Ammon's horn (tissue), 1 donor: ENCODE measurements at regions not wholly inside any gene's neighbourhood (a gene's known extent, or its start where the extent isn't known, plus 50 kb on each side); places are given as distances from the start of the nearest gene placed in this dataset.

Experiments
- DNase-seq: peaks from one replicate; pipeline ENCODE4 v3.0.0-alpha.2; 2016; ENCODE audit warnings: low spot score

DNA sequence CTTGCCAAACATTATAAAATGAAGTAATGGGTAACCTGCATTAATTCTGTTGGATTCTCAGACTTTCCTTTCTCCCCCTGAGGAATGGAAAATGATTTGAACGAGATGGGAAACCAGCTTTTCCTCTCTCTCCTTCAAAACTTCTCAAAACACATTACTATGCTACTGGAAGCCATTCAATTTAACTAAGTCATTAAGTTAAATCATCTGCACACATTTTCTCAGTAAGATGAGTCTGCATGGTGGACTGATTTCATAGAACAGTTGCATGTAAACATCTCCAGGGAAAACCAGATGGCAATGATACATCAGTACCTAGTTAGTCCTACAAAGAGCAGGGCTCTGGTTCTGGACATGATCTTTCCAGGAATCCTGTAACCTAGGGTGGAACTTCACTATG is 59.9 kb downstream of the BMP4 start:
- DNase-seq = no peak

DNA sequence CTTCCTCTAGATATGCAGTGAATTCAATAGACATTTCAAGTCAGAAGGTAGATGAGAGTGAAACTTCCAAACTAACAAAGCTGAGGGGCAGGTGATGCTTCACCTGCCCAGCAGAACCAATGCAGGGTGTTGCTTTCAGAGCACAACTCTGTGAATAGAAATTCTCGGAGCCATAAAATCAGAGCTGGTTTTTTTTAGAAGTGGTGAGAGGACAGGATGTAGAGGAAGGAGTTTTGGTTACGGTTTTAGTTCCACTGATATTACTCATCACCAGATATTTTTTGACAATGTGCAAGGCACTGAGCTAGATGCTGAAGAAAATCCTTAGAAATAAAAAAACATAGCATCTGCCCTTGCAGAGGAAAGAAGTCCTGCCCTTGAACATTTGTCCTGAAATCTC is 62.2 kb downstream of the BMP4 start:
- DNase-seq = no peak

DNA sequence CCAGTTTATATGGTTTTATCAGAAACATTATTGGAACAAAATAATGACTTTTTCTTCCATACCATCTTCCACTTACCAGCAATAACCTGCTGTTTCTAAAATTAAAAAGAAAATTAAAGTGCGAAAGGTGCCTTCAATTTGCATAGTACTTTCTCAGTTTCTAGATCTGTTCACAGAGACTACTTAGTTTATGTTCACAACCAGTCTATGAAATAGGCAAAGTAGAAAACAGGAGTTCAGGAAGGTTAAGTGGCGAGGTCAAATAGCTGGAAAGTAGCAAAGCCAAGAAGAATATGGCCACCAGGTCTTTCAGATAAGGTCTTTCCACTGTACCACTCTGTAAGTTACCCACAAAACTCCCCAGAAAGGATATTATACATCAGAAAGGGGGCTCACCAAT is 63.3 kb downstream of the BMP4 start:
- DNase-seq = no peak

DNA sequence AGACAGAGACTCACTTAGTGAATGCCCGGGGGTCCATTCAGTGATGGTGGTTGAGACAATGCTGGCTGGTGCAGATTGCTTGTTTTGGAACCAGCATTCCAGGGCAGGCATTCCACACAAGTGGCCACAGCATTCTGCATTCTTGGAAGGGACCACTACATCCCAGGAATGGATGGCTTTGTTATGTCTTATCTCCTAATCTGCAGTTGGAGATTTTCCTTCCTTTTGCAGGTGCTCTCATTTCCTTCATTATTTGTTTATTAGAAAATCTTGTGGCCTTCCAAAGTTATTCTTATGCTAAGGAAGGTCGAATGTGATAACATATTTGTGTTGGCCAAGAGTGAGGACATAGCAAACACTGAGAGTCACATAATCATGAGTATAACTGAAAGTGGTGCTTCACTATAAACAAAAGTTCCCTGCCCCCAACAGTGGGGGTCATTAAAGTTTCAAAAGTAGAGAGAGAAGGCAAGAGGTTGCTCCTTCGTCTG is 66.0 kb downstream of the BMP4 start:
- DNase-seq = no peak

DNA sequence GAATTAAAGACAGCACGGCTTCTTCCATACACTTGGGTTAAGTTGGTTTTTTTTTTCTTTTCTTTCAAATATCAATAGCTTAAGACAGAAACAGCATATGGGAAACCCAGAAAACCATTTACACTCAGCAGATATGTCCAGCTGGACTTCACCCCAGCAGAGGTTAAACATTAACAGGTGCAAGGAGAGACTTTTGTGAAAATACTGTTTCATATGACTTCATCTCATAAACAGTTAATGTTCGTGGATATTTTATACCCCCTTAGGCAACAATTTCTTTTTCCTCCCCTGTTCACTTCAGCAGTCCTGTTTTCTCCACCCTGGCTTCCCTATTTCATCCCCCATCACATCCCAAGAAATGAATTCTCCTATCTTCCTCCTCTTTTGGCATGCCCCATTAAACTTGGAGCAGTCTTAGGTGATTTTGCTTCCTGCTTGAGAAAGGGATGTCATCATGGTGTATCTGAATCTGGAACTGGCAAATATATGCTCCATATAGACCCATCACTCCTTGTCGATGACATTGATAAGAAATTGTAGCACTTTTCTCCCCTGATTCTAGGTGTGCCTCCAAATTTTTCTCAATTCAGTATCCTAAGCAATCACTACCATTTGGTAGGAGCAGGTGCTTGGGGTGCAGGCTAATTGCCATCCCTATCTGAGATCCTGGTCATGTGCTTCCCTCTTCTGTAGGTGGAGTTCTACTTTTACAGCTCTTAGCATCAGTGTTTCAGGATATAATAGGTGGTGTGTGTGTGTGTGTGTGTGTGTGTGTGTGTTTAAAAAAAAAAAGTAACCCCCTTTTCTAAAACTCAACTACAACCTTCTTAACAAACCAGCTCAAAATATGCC is 67.9 kb downstream of the BMP4 start:
- DNase-seq = no peak

DNA sequence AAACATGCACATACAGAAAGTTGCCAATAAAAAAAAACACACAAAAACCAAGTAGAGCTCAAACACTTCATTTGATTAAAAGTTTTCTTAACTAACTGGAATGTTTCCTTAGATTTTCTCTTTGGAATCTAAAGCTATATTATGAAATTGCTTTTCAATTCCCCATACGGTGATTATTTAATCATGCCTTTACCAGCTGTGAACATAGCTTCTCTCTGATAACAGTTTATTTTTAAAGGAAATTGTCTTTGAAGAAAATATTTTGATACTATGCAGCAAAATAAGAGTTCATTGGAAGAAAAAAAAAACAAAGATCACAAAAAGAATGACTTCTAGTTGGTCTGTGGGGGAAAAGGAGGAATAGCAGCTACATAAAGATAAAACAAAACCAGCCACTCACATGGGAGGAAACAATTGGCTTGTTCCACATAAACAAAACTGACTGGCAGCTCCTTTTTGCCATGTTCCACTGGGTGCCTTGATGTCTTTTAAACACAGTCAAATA is 71.4 kb downstream of the BMP4 start:
- DNase-seq = no peak

DNA sequence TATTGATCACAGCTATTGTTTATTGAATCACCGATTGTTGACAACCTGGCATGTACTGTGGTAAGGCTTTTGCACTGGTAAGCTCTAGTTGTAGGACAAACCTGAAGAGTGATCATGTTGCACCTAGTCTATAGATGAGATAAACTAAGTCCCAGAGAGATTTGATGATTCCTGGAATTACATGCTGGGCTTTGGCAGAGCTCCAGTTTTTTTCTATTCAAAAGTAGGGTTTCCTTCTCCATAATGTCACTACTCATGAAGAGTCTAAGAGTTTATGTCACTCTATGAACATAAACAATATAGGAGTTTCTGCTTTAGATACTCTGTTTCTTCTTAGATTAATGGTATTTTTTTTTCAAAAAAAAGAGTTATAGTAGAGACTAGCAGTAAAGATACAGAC is 72.0 kb downstream of the BMP4 start:
- DNase-seq = no peak

DNA sequence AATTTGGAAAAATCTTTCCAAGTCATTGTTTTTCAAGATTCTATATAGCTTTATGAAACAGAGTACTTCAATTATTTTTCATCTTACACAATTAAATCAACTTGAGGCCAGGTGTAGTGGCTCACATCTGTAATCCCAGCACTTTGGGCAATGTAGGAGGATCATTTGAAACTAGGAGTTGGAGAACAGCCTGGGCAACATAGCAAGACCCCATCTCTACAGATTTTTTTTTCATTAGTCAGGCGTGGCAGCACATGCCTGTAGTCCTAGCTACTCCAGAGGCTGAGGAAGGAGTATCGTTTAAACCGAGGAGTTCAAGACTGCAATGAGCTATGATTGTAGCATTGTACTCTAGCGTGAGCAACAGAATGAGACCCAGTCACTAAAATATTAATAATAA is 72.9 kb downstream of the BMP4 start:
- no peak for DNase-seq

DNA sequence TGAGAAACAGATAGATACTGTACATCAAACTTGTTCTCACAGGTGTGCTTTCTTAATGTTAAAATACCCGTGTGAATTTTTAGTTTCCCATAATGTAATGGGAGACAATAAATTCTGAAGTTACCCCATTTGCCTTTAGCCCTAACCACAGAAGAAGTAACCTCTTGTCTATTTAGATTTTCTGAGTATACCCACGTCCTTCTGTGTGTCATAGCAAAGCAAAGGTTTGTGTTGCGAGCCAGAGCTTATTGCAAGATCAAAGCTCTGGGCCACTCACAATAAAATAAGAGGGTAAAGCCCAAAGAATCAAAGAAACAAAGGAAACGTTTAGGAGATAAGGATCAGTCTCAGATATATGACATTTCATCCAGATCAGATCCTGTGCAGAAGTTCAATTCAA is 73.9 kb downstream of the BMP4 start:
- no peak for DNase-seq

DNA sequence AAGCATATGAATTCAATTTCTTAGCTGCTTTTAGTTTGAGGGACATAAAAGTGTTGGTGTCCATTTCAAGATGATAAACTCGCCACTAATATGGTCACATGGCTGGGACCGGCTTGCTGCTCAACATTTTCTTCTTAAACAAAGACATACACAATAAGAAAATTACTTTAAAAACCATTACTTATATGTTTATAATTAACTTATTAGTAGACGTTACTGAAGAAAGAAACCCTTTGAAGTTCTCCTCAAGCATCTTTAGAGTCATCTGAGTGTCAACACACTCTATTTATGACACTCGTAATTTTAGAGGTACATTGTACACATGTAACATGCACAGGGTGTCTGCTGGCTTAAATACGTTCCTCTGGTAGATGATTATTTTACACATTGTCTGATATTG is 74.7 kb downstream of the BMP4 start:
- DNase-seq = no peak

DNA sequence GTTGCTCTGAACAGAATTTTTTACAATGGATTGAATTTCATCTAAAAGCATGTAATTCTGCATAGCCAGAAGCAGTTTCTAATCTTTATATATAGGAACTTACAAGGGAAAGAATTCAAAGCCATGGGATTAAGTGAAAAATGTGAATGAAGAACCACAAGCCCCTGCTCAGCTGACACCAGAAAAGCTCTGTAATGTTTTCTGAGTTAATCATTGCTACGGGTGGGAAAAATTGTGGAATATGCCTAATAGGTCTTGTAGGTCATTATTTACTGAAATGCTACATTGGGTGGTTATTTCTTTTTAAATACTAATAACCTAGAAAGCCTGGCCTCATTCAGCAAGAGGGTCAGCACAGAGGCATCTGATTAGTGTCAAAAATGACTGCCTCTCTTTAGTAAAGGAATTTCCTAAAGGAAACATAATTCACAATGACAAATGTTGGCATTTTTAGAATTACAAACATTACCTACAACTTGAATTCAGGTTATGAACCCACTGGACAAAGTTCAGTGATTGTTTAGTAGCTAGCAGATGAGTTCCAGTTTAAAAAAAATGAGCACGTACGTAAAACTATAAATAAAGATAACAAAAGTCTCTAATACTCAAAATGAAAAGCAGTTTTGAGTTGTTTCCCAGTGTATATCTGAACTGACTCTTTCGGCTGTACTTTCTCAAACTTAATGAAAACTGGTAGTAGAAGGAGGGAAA is 75.3 kb downstream of the BMP4 start:
- no peak for DNase-seq

DNA sequence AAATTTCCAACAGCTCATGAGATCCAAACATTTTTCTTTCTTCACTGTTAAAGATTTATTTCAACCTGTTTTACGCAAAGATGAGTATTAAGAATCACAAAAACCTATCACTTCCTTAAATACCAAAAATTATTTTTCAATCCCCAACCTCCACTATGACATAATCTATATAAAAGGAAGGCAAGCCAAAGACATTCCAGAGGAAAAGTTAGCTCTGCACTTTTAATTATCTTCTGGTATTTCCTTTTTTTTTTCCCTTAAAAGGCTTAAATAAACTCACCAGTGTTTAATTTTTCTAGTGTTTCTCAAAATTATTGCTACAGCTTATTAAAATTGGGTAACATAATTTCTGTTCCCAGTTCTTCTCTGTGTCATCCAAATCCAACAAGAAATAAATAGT is 75.9 kb downstream of the BMP4 start:
- no peak for DNase-seq

DNA sequence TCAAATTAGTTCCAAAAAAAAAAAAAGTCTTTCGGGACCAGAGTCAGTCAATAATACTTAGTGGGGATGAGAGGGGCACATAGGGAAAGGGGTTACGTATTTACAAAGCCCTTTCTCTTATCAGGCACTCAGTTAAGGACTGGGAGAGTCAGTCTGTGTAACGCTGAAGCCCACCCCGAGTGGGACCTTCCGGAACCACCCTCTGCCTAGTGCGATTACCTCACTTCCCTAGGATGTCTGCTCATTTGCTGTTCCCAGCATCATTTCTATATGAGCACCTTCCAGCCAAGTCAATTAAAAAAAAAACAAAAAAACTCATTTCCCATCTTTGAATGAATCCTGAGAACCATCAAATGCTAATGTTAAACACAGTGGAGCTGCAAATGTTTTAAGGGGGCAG is 76.9 kb downstream of the BMP4 start:
- DNase-seq = no peak

DNA sequence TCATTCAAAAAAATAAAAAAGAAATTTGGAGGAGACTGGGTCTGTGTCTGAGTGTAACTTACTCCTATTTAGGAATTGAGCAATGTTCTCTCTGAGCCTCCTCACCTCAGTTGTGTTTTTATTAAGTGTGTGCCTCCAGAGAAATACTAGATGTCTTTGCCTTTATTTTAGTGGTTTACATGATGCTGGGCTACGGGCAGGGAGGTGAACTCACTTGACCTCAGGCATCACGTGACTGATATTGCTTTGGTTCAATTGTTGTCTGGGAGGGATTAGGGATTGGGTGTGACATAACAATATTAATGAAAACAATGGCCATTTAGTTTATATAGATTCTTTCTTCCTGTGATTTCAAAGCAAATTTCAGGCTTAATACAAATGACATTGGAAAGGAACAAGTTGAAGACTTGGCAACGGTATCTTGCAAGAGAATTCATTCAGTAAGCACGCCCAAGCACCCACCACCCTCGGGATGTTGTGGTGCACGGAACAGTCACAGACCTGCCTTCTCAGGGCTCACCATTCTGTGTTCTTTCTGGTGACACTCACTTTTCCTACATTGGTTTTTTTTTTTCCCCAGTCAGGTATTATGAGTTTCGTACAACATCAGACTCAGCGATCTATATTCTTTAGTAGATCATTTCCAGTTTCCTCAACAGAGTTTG is 77.5 kb downstream of the BMP4 start:
- no peak for DNase-seq

DNA sequence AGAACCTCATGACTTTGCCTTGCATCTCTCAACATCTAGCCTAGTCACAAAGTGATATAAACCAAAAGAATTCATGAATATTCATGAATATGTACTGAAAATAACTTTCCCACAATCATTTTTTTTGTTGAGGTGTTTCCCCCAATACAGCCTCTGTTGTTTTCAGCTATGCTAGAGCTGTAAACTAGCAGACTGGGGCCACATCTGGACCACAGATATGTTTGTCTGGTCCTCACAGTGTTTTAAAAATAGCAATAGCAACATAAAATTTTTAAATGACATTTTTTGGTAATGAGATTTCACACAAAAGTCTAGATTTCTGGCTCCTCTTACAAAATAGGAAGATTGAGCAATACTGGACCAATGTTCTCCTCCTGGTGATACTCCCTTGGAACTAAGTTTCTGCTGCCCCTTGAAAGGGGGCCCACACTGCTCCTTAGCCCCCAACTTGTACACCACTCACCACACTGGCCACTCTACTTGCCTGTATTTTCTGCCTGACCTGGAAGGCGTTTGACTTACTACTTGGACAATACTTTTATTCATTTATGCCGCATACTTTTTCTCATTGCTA is 81.2 kb downstream of the BMP4 start:
- DNase-seq = no peak

DNA sequence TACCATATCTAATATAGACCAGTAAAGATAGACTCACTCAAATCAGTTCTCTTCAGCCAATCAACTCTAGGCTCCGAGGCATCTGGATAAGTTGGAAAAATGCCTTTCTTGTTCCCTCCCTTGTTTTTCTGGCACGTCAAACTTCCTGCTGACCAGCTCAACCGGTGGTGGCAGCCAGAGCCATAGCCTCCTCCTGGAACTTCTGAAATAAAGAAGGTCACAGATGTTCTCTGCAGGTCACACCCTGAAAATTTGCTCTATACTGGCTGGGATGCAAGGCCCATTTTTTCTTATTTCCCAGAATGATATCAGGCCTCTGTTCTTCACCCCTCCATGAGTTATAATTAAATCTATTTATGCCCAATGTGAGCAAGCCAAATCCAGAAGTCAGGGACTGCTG is 81.9 kb downstream of the BMP4 start:
- no peak for DNase-seq

DNA sequence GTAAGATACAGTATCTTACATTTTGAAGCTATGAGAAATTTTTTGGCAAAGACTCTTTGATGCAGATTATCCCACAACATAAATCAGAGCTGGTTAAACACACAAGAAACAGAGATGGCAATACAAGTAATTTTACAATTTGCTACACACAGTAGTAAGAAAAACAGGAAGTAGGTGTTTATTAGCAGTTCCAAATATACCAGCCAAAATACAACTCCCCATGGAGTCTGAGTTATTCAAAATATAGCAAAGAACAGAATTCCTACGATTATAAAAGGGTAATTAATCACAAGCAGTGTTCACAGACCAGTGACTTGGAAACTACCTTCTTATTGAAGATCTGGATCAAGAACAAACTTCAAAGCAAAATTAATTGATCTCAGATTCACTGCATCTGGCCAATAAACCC is 83.9 kb downstream of the BMP4 start:
- no peak for DNase-seq

DNA sequence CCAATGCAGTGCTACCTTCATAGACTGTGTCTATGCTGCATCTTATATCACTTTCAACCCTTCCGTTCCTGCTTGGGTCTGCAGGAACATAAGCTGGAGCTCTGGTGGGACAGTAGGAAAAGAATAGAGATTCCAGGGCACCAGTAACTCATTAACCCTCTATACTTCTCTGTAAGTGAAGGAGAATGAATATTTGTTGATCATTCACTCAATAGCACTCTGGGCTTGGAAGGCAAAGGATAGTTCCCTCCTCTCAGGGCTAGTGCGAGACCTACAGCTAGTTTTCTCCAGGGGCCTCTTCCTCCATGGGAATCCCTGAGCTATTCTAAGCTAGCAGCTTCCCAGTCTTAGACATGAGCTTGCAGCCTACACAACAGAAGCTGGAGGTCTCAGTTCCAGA is 84.7 kb downstream of the BMP4 start:
- DNase-seq = no peak

DNA sequence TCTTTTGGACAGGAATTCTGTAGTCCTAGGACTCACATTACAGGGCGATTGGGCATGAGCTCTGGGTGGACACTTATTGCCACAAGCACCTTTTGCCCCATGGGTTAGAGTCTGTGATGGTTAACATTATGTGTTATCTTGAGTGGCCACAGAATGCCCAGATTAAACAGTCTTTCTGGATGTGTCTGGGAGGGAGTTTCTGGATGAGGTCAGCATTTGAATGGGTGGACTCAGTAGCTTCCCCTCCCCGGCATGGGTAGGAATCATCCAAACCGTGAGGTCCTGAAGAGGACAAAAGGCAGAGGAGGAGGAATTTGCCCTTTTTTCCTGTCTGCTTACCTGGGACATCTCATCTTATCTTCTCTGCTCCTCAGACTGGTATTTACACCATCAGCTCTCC is 85.6 kb downstream of the BMP4 start:
- no peak for DNase-seq

DNA sequence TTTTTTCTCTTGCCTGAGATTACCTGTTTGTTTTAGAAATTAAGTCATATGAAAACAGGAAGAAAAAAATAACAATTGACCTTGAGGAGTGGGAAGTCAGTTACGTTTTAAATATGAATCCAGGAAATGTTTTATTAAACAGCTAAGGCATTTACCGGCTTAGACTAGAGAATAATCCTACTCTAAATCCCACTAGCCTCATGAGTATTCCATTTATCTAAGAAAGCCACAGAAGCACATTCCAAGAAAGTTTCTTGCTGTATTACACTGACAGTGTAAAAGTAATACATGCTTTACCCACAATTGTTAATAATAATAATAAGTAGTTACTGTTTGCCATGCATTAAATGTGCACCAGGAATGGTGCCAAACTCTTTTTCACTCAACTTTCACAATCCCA is 90.9 kb downstream of the BMP4 start:
- no peak for DNase-seq

DNA sequence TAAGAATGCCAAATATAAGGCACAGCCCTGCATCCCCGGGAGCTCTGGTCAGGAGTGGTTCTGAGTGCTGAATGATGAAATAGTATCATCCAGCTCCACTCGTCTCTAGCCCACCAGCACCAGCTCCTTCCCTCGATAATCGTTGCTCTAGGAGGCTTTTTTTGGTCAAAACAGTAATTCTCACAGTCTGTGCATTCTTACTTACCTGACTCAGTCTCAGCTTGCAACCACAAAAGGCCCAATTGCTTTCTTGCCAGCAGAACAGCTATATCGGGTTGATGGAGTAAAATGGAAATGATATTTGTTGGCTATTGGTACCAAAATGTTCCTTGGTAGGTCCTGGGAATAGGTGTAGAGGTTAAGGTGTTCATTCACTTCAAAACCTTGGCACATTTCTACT is 94.8 kb downstream of the BMP4 start:
- DNase-seq = no peak

DNA sequence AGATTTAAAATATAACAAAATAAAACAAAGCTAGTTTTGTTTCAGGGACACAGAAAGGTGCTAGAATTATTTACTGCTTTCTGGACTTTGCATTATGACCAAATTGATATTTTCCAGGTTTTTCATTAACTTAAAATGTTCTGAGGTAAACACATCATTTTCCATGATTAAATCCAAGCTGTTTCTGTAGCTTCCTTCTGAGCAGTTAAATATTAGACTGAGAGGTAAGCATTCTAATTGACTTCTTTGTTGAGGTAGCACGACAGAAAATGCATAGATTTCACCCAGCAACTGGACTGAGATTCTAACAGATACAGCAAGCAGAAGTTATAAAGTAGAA is 98.3 kb downstream of the BMP4 start:
- DNase-seq = no peak
